Putamen (tissue), 1 donor: ENCODE measurements at regions not wholly inside any gene's neighbourhood (a gene's known extent, or its start where the extent isn't known, plus 50 kb on each side); places are given as distances from the start of the nearest gene placed in this dataset.

Source experiments
- DNase-seq: peaks from one replicate; pipeline ENCODE4 v3.0.0-alpha.2; 2016; ENCODE audit warnings: low spot score

- DNase-seq, result no peak
These were observed 1101.7 kb upstream of the GHITM start for GRCh38 chr10:83037653-83038052.

GRCh38 chr10:83038631-83039030, 1100.7 kb upstream of the GHITM start:
- DNase-seq, result no peak

- no peak for DNase-seq
These were observed 1093.6 kb upstream of the GHITM start for GRCh38 chr10:83045731-83046130.

GRCh38 chr10:83050815-83051214, 1088.5 kb upstream of the GHITM start:
- no peak for DNase-seq

GRCh38 chr10:83062871-83063270, 1076.4 kb upstream of the GHITM start:
- DNase-seq, result no peak

- DNase-seq, result no peak
These were observed 1065.8 kb upstream of the GHITM start for GRCh38 chr10:83073472-83073871.

GRCh38 chr10:83075016-83075814, 1064.1 kb upstream of the GHITM start:
- DNase-seq, result no peak

GRCh38 chr10:83075815-83076355, 1063.4 kb upstream of the GHITM start:
- no peak for DNase-seq

- DNase-seq, result no peak
These were observed 1062.9 kb upstream of the GHITM start for GRCh38 chr10:83076443-83076842.

GRCh38 chr10:83078160-83078559, 1061.1 kb upstream of the GHITM start:
- DNase-seq, result no peak

GRCh38 chr10:83078645-83079044, 1060.7 kb upstream of the GHITM start:
- no peak for DNase-seq

GRCh38 chr10:83083831-83084230, 1055.5 kb upstream of the GHITM start:
- no peak for DNase-seq

GRCh38 chr10:83089335-83089734, 1050.0 kb upstream of the GHITM start:
- no peak for DNase-seq

GRCh38 chr10:83104616-83105015, 1034.7 kb upstream of the GHITM start:
- DNase-seq, result no peak

GRCh38 chr10:83108565-83109333, 1030.6 kb upstream of the GHITM start:
- DNase-seq, result no peak

- DNase-seq, result no peak
These were observed 1020.0 kb upstream of the GHITM start for GRCh38 chr10:83119346-83119745.

- DNase-seq, result no peak
These were observed 1017.0 kb upstream of the GHITM start for GRCh38 chr10:83122336-83122735.

- no peak for DNase-seq
These were observed 1011.2 kb upstream of the GHITM start for GRCh38 chr10:83127942-83128575.

- DNase-seq, result no peak
These were observed 998.5 kb upstream of the GHITM start for GRCh38 chr10:83140811-83141210.

GRCh38 chr10:83142074-83142563, 997.2 kb upstream of the GHITM start:
- DNase-seq, result no peak

GRCh38 chr10:83144461-83144860, 994.8 kb upstream of the GHITM start:
- DNase-seq, result no peak

GRCh38 chr10:83153714-83154113, 985.6 kb upstream of the GHITM start:
- no peak for DNase-seq
